ENCODE measurements at regions not wholly inside any gene's neighbourhood (a gene's known extent, or its start where the extent isn't known, plus 50 kb on each side); places are given as distances from the start of the nearest gene placed in this dataset.

DNA sequence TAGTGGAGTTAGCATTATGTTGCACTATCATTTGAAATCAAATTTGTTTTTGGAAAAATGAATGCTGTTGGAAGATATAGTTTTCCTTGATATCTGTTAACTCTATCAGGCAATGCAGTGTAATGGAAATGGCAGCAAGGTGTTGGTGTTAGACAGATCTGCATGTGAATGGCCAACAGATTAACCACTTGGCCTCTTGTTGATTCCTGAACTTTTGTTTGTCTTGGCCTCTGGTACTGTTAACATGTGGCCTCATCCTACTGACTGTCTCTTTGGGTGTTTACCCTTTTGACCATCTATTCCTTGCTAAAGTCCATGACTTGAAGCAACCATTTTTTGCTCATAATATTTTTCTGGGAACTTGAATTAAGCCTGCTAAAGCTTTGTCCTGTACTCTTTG lies 110.2 kb upstream of the CDH2 start:
- no peak for TF ChIP-seq EZH2 (IDR thresholded peaks at IDR 0.05; ENCODE audit: low read length)
- TF ChIP-seq, protein P1, sequence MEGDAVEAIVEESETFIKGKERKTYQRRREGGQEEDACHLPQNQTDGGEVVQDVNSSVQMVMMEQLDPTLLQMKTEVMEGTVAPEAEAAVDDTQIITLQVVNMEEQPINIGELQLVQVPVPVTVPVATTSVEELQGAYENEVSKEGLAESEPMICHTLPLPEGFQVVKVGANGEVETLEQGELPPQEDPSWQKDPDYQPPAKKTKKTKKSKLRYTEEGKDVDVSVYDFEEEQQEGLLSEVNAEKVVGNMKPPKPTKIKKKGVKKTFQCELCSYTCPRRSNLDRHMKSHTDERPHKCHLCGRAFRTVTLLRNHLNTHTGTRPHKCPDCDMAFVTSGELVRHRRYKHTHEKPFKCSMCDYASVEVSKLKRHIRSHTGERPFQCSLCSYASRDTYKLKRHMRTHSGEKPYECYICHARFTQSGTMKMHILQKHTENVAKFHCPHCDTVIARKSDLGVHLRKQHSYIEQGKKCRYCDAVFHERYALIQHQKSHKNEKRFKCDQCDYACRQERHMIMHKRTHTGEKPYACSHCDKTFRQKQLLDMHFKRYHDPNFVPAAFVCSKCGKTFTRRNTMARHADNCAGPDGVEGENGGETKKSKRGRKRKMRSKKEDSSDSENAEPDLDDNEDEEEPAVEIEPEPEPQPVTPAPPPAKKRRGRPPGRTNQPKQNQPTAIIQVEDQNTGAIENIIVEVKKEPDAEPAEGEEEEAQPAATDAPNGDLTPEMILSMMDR (optimal IDR thresholded peaks at IDR 0.05 in 1 of 3, IDR thresholded peaks at IDR 0.05 in 1 of 3, conservative IDR thresholded peaks at IDR 0.05 in 1 of 3; ENCODE audit: extremely low read depth in 1 of 3, insufficient read depth in 2 of 3, low read length in 3 of 3): no peak

Data from keratinocyte (primary cell).